PC-9 (cell line): ENCODE measurements at regions not wholly inside any gene's neighbourhood (a gene's known extent, or its start where the extent isn't known, plus 50 kb on each side); places are given as distances from the start of the nearest gene placed in this dataset.

ENCODE experiments used
- BruUV-seq: library from RNA; stranded (reverse); fragments of 400-500 nt; replicated peaks from 2 replicates; lab custom pipeline; 2021; lab: Mats Ljungman, UMichigan
- CTCF ChIA-PET: fragments of 300-600 bp; sonication (Branson Sonifier 250); formaldehyde crosslinking; loops from one replicate; lab custom pipeline; 2022; ENCODE audit warnings: antibody characterized with exemption; lab: Charles Lee
- POLR2A ChIA-PET: fragments of 300-600 bp; sonication (Branson Sonifier 250); formaldehyde crosslinking; loops from one replicate; lab custom pipeline; 2022; ENCODE audit warnings: antibody characterized with exemption; ENCODE audit not compliant: unreplicated experiment; lab: Charles Lee
- DNase-seq, 2 experiments: peaks; one replicate each; pipeline versions ENCODE4 v3.0.0 to v3.0.0-alpha.2; 2015 to 2022; ENCODE audit warnings: mixed read lengths in 1 of 2
- H2AFZ ChIP-seq: fragments of 200-600 bp; sonication (generic); 2 replicates; pipeline ENCODE4 v1.8.1; 2017; ENCODE audit warnings: antibody characterized with exemption
- H3F3A ChIP-seq: fragments of 200-600 bp; sonication (generic); 2 replicates; pipeline ENCODE4 v1.8.1; 2017; ENCODE audit warnings: antibody characterized with exemption, mild to moderate bottlenecking, low read depth; ENCODE audit not compliant: insufficient read depth
- H3K27ac ChIP-seq: fragments of 200-600 bp; sonication (generic); 2 replicates; pipeline ENCODE4 v1.6.1; 2016; ENCODE audit warnings: mixed run types
- H3K27me3 ChIP-seq: fragments of 200-600 bp; sonication (generic); 2 replicates; pipeline ENCODE4 v1.6.1; 2016; ENCODE audit warnings: low read depth, mixed run types; ENCODE audit not compliant: insufficient read depth
- H3K36me3 ChIP-seq: fragments of 200-600 bp; sonication (generic); 2 replicates; pipeline ENCODE4 v1.6.1; 2016; ENCODE audit warnings: low read depth, mixed run types
- H3K4me1 ChIP-seq: fragments of 200-600 bp; sonication (generic); replicated peaks from 2 replicates; pipeline ENCODE4 v1.6.1; 2016; ENCODE audit warnings: mixed run types; ENCODE audit not compliant: insufficient read depth
- H3K4me2 ChIP-seq: fragments of 200-600 bp; sonication (generic); 2 replicates; pipeline ENCODE4 v1.6.1; 2017; ENCODE audit warnings: mixed run types
- H3K4me3 ChIP-seq: fragments of 200-600 bp; sonication (generic); 2 replicates; pipeline ENCODE4 v1.6.1; 2016; ENCODE audit warnings: mixed run types
- H3K79me2 ChIP-seq: fragments of 200-600 bp; sonication (generic); 2 replicates; pipeline ENCODE4 v1.6.1; 2017; ENCODE audit warnings: low read depth, mixed run types
- H3K9me2 ChIP-seq: fragments of 200-600 bp; sonication (generic); 2 replicates; pipeline ENCODE4 v1.8.1; 2017; ENCODE audit warnings: mild to moderate bottlenecking; ENCODE audit not compliant: insufficient read depth
- H3K9me3 ChIP-seq: fragments of 200-600 bp; sonication (generic); 2 replicates; pipeline ENCODE4 v1.8.1; 2016; ENCODE audit warnings: low read depth; ENCODE audit not compliant: insufficient read depth
- H4K20me1 ChIP-seq: fragments of 200-600 bp; sonication (generic); 2 replicates; pipeline ENCODE4 v1.8.1; 2017; ENCODE audit not compliant: insufficient read depth
- CTCF ChIP-seq: fragments of 200-600 bp; sonication (generic); conservative IDR thresholded peaks from 2 replicates; pipeline ENCODE4 v1.6.1; 2017; ENCODE audit warnings: mixed run types, antibody characterized with exemption, mild to moderate bottlenecking, moderate library complexity
- EZH2 ChIP-seq: fragments of 200-600 bp; sonication (generic); IDR thresholded peaks from 2 replicates; pipeline ENCODE4 v1.8.0; 2017; ENCODE audit warnings: antibody characterized with exemption, low read depth
- intact Hi-C: fragments of 100-400 bp; cut with micrococcal nuclease; formaldehyde crosslinking; loops from one replicate; pipeline ENCODE4 v1.10.0; 2022; ENCODE audit not compliant: unreplicated experiment

GRCh38 chr6:97629180-97629579 is 346.2 kb upstream of the MMS22L start:
- no peaks in the 10 kb centered on the region for H3K79me2 ChIP-seq
- no peaks in the 10 kb centered on the region for H3K36me3 ChIP-seq
- no peaks in the 10 kb centered on the region for H3K9me3 ChIP-seq
- intact Hi-C loops = no loop called here
- CTCF ChIA-PET = no interaction called here
- H3F3A ChIP-seq = no peaks in the 10 kb centered on the region
- H3K27me3 ChIP-seq = no peaks in the 10 kb centered on the region
- DNase-seq = no peak
- no peak overlapping the region for H3K4me3 ChIP-seq
- TF ChIP-seq EZH2 = no peak
- H4K20me1 ChIP-seq = no peaks in the 10 kb centered on the region
- H2AFZ ChIP-seq = no peak overlapping the region
- H3K9me2 ChIP-seq = no peaks in the 10 kb centered on the region; the same call in 1 of the 2 replicates
- no peak overlapping the region for H3K27ac ChIP-seq
- BruUV-seq = no TSS peak
- H3K4me1 ChIP-seq = no peaks in the 10 kb centered on the region; the same call in 1 of the 2 replicates
- POLR2A ChIA-PET = no interaction called here
- no peak overlapping the region for H3K4me2 ChIP-seq

- BruUV-seq = no TSS peak
- H4K20me1 ChIP-seq = no peaks in the 10 kb centered on the region
- H3K4me3 ChIP-seq = no peak overlapping the region
- H3F3A ChIP-seq = no peaks in the 10 kb centered on the region
- no peak overlapping the region for H3K27ac ChIP-seq
- no peaks in the 10 kb centered on the region; the same call in 1 of the 2 replicates for H3K4me1 ChIP-seq
- DNase-seq = no peak
- H3K36me3 ChIP-seq = no peaks in the 10 kb centered on the region
- H3K27me3 ChIP-seq = no peaks in the 10 kb centered on the region
- no peaks in the 10 kb centered on the region for H3K79me2 ChIP-seq
- CTCF ChIA-PET = no interaction called here
- H3K9me3 ChIP-seq = no peaks in the 10 kb centered on the region
- TF ChIP-seq EZH2 = no peak
- TF ChIP-seq CTCF = no peak
- H3K9me2 ChIP-seq = peaks cover 3% of the 10 kb centered on the region; the same call in 1 of the 2 replicates
- H2AFZ ChIP-seq = no peak overlapping the region
- H3K4me2 ChIP-seq = no peak overlapping the region
- intact Hi-C loops = no loop called here
- POLR2A ChIA-PET = no interaction called here
These were observed 347.6 kb upstream of the MMS22L start for GRCh38 chr6:97630604-97631003.

GRCh38 chr6:97632341-97632740 is 349.3 kb upstream of the MMS22L start:
- Histone ChIP-seq H4K20me1 (no peaks in the 10 kb centered on the region), H3K36me3 (no peaks in the 10 kb centered on the region), H3K4me2 (no peak overlapping the region), H3K9me3 (no peaks in the 10 kb centered on the region), H3K9me2 (peaks cover 3% of the 10 kb centered on the region; the same call in 1 of the 2 replicates), H3K4me3 (no peak overlapping the region), H3K27ac (no peak overlapping the region), H3F3A (no peaks in the 10 kb centered on the region), H3K27me3 (no peaks in the 10 kb centered on the region), H3K4me1 (no peaks in the 10 kb centered on the region; the same call in 1 of the 2 replicates), H2AFZ (no peak overlapping the region), H3K79me2 (no peaks in the 10 kb centered on the region)
- TF ChIP-seq EZH2 (no peak), CTCF (no peak)
- no TSS peak for BruUV-seq
- ChIA-PET POLR2A (no interaction called here), CTCF (no interaction called here)
- DNase-seq = no peak
- intact Hi-C loops = no loop called here

- Histone ChIP-seq H3K27me3 (no peaks in the 10 kb centered on the region), H3K4me2 (no peak overlapping the region), H3K27ac (no peak overlapping the region), H3K4me1 (no peaks in the 10 kb centered on the region), H3K79me2 (no peaks in the 10 kb centered on the region), H3K9me3 (no peaks in the 10 kb centered on the region; the same call in 1 of the 2 replicates), H4K20me1 (no peaks in the 10 kb centered on the region), H2AFZ (no peak overlapping the region), H3F3A (no peaks in the 10 kb centered on the region), H3K9me2 (peaks cover 8% of the 10 kb centered on the region; the same call in 1 of the 2 replicates), H3K4me3 (no peak overlapping the region), H3K36me3 (no peaks in the 10 kb centered on the region)
- BruUV-seq = no TSS peak
- ChIA-PET POLR2A (no interaction called here), CTCF (no interaction called here)
- no peak for DNase-seq
- TF ChIP-seq CTCF (no peak), EZH2 (no peak)
- intact Hi-C loops = no loop called here
These were observed 356.7 kb upstream of the MMS22L start for GRCh38 chr6:97639702-97640101.
